Activated CD8-positive, alpha-beta memory T cell treated with anti-CD3 and anti-CD28 coated beads, Interleukin-2, amount 10 ng/mL, durations not matched to agents 7 days and 5 days (primary cell): ENCODE measurements at regions not wholly inside any gene's neighbourhood (a gene's known extent, or its start where the extent isn't known, plus 50 kb on each side); places are given as distances from the start of the nearest gene placed in this dataset.
"Not testable (repeated sequence)": the region's sequence is repeated elsewhere in the genome, so short reads cannot be mapped to it uniquely, and the experiment has no call there.

Experiments used
- ATAC-seq: fragments of 150-1000 bp; cut with Tn5 transposase; one replicate; pipeline ENCODE4 v1.10.0; 2021; ENCODE audit warnings: moderate library complexity
- CTCF ChIA-PET: fragments of 350-600 bp; sonication (Branson Sonifier 250); formaldehyde crosslinking; loops from one replicate; lab custom pipeline; 2021; ENCODE audit warnings: antibody characterized with exemption; lab: Charles Lee
- DNase-seq: peaks from one replicate; pipeline ENCODE4 v3.0.0-alpha.2; 2020
- H3K27ac Mint-ChIP-seq: one replicate; pipeline ENCODE4 v1.8.0; 2021; ENCODE audit warnings: mild to moderate bottlenecking, mixed read lengths
- H3K27me3 Mint-ChIP-seq: one replicate; pipeline ENCODE4 v1.8.0; 2021; ENCODE audit warnings: mixed read lengths
- H3K36me3 Mint-ChIP-seq: one replicate; pipeline ENCODE4 v1.8.0; 2021; ENCODE audit warnings: mild to moderate bottlenecking, mixed read lengths
- H3K4me1 Mint-ChIP-seq: one replicate; pipeline ENCODE4 v1.8.0; 2021; ENCODE audit warnings: mixed read lengths
- H3K4me3 Mint-ChIP-seq: one replicate; pipeline ENCODE4 v1.8.0; 2021; ENCODE audit warnings: mild to moderate bottlenecking, moderate library complexity, mixed read lengths
- H3K9me3 Mint-ChIP-seq: one replicate; pipeline ENCODE4 v1.8.0; 2022; ENCODE audit warnings: low read depth, mixed read lengths

DNA sequence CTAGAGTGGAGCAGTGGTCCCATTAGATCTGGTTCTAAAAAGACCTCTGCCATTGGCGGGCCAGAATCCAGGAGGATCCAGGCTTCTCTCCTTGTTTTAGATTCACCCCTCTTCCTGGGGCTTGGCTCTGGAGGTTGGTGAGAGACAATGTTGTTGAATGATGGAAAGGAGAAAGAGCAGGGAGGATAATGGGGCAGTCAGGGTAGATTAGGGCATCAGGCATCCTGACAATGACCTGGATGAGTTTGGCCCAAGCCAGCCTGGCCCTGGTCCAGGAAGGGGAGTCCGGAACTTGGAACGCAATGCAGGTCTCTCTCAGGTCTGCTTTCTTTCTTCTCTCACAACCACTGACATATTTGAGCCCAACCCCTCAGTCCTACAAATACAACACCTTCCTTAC is 260.1 kb upstream of the RASGRP1 start:
- H3K4me3 Mint-ChIP-seq: no peak overlapping the region
- no peak for ATAC-seq
- H3K27me3 Mint-ChIP-seq: peaks cover 19% of the 10 kb centered on the region
- DNase-seq: no peak
- no peaks in the 10 kb centered on the region for H3K36me3 Mint-ChIP-seq
- H3K4me1 Mint-ChIP-seq: no peaks in the 10 kb centered on the region
- CTCF ChIA-PET: no interaction called here
- H3K27ac Mint-ChIP-seq: no peak overlapping the region
- H3K9me3 Mint-ChIP-seq: no peaks in the 10 kb centered on the region

GRCh38 chr15:38826880-38827279 is 262.3 kb upstream of the RASGRP1 start:
- CTCF ChIA-PET: no interaction called here
- peaks cover 19% of the 10 kb centered on the region for H3K27me3 Mint-ChIP-seq
- H3K27ac Mint-ChIP-seq: no peak overlapping the region
- H3K4me1 Mint-ChIP-seq: peaks cover 3% of the 10 kb centered on the region
- no peaks in the 10 kb centered on the region for H3K36me3 Mint-ChIP-seq
- peaks cover 3% of the 10 kb centered on the region for H3K9me3 Mint-ChIP-seq
- ATAC-seq (no peak), DNase-seq (no peak)
- H3K4me3 Mint-ChIP-seq: no peak overlapping the region

- no peak for ATAC-seq
- Mint-ChIP-seq H3K9me3 (peaks cover 6% of the 10 kb centered on the region), H3K4me3 (no peak overlapping the region), H3K4me1 (peaks cover 6% of the 10 kb centered on the region), H3K27me3 (peaks cover 19% of the 10 kb centered on the region), H3K27ac (no peak overlapping the region), H3K36me3 (peaks cover 2% of the 10 kb centered on the region)
- CTCF ChIA-PET: no interaction called here
- DNase-seq: no peak
Observed at GRCh38 chr15:38828031-38828532, 263.5 kb upstream of the RASGRP1 start.

DNA sequence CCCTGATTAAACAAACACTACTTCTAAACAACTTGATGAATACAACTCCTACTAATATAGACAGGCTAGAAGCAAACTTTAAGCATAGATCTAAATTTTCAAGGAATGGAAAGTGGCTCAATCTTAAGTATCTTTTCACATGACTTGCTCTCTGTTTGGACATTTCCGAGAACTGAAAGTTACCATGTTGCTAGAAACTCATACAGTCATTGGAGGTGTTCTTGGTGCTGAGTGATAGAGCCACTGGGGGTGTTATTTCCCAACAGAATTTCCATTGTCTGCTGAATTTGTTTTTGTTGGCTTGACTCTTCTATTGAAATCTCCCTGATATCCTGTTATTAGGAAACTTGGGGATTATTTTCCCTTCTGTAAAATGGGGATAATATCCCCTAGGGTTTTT is 264.5 kb upstream of the RASGRP1 start:
- Mint-ChIP-seq H3K4me3 (no peak overlapping the region), H3K4me1 (peaks cover 6% of the 10 kb centered on the region), H3K27me3 (peaks cover 19% of the 10 kb centered on the region), H3K9me3 (peaks cover 6% of the 10 kb centered on the region), H3K36me3 (peaks cover 2% of the 10 kb centered on the region), H3K27ac (no peak overlapping the region)
- DNase-seq: no peak
- ATAC-seq: no peak
- CTCF ChIA-PET: no interaction called here

DNA sequence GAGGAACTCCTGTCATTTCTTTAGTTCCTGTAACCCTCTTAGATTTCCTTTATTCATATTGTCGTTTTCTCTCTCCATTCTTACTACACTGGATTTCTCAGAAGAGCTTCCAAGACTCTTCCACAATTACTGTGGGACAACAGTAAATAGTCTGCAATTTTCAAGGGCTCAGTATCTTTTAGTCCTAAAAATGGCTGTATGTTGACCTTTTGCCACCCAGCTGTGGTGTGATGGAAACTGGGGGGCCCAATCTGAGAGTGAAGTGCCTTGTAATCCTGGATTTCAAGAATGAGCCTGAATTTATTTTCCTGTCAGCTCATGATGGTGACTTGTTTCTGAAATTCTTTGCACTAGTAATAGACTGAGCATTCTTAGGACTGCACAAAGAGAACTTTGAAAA is 277.6 kb upstream of the RASGRP1 start:
- no peaks in the 10 kb centered on the region for H3K9me3 Mint-ChIP-seq
- peaks cover 18% of the 10 kb centered on the region for H3K27me3 Mint-ChIP-seq
- CTCF ChIA-PET: interaction anchor here (0.8 to 1.4 kb wide), 2 partner anchors 11 to 26 kb away, joined by 3 read pairs; no protein-coding TSS in a partner anchor
- H3K36me3 Mint-ChIP-seq: no peaks in the 10 kb centered on the region
- no peak for DNase-seq
- no peak for ATAC-seq
- no peak overlapping the region for H3K27ac Mint-ChIP-seq
- H3K4me1 Mint-ChIP-seq: no peaks in the 10 kb centered on the region
- no peak overlapping the region for H3K4me3 Mint-ChIP-seq

DNA sequence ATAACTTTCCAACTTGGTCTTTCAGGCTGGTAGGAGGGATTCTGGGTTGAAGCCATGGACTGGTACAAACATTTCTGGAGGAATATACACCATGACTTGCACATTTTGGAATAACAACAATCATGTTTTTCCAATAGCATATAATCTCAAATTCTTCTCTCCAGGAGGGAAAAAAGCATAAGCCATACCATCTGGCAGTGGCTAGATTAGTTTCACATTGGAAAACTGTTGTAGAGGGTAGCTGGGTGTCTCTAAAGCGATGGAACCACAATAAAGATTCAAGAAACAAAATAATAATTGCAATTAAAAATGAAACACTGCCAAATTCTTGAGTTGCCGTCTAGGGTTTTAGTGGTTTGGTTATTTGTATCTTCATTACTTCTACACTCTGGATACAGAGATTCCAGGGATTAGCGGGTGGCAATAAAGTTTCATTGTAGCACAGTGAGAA is 278.5 kb upstream of the RASGRP1 start:
- Mint-ChIP-seq H3K4me3 (no peak overlapping the region), H3K4me1 (no peaks in the 10 kb centered on the region), H3K27me3 (peaks cover 14% of the 10 kb centered on the region), H3K9me3 (no peaks in the 10 kb centered on the region), H3K36me3 (no peaks in the 10 kb centered on the region), H3K27ac (no peak overlapping the region)
- CTCF ChIA-PET: no interaction called here
- ATAC-seq: no peak
- DNase-seq: no peak

DNA sequence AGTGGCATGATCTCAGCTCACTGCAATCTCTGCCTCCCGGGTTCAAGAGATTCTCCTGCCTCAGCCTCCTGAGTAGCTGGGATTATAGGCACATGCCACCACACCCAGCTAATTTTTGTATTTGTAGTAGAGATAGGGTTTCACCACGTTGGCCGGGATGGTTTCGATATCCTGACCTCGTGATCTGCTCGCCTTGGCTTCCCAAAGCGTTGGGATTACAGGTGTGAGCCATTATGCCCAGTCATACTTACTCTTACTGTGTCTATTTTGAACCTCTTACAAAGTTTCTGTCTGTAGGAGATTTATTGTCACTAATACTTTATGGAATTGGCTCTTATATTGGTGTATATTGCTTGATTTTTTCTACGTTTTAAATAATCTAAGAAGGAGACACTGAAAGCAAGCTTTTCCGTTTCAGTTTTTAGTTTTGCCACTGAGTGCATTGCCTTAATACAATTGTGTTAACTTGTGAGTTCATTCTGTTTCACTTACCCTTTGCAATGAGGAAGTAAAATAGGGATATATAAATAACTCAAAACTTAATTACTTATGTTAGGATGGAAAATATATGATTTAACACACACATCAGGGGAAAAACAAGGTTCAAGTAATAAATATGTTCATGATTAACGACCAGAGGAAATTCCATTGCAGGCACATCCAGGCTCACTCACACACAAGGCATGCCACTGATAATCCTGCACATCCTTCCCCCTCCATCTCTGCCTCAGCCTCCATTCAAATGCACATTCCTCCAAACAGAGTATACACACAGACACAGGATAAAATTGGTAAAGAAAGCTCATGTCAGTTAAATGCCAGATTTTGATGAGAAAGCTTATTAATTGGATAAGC is 279.3 kb upstream of the RASGRP1 start:
- Mint-ChIP-seq H3K9me3 (no peaks in the 10 kb centered on the region), H3K27ac (no peak overlapping the region), H3K27me3 (peaks cover 14% of the 10 kb centered on the region), H3K4me1 (no peaks in the 10 kb centered on the region), H3K36me3 (no peaks in the 10 kb centered on the region), H3K4me3 (no peak overlapping the region)
- CTCF ChIA-PET: no interaction called here
- no peak for DNase-seq
- ATAC-seq: no peak

- no peaks in the 10 kb centered on the region for H3K36me3 Mint-ChIP-seq
- CTCF ChIA-PET: no interaction called here
- DNase-seq (no peak), ATAC-seq (no peak)
- H3K27ac Mint-ChIP-seq: no peak overlapping the region
- peaks cover 16% of the 10 kb centered on the region for H3K27me3 Mint-ChIP-seq
- no peak overlapping the region for H3K4me3 Mint-ChIP-seq
- no peaks in the 10 kb centered on the region for H3K4me1 Mint-ChIP-seq
- no peaks in the 10 kb centered on the region for H3K9me3 Mint-ChIP-seq
Observed at GRCh38 chr15:38844736-38845135, 280.1 kb upstream of the RASGRP1 start.

DNA sequence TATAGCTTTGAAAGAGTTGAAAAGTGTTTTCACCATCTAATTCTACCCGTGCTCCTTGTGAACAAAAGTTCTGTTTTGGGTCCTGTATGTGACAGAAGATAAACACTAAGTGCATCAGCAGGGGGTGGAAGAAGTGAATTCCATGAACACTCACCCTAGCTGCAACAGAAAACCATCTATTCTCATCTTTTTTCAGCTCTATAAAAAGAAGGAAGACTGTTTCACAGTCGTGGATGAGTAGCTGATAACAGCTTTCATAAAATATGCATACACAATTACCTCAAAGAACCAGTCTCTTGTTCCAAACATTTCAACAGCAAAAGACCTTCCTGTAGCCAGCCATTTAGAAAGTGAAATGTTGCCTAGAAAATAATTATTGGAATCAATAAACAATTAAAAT is 281.7 kb upstream of the RASGRP1 start:
- CTCF ChIA-PET: interaction anchor here (0.8 kb wide), 1 partner anchor 17 kb away, joined by 3 read pairs; no protein-coding TSS in a partner anchor
- peaks cover 16% of the 10 kb centered on the region for H3K27me3 Mint-ChIP-seq
- no peaks in the 10 kb centered on the region for H3K4me1 Mint-ChIP-seq
- no peak overlapping the region for H3K27ac Mint-ChIP-seq
- ATAC-seq: no peak
- DNase-seq: no peak
- no peaks in the 10 kb centered on the region for H3K9me3 Mint-ChIP-seq
- H3K36me3 Mint-ChIP-seq: no peaks in the 10 kb centered on the region
- no peak overlapping the region for H3K4me3 Mint-ChIP-seq

DNA sequence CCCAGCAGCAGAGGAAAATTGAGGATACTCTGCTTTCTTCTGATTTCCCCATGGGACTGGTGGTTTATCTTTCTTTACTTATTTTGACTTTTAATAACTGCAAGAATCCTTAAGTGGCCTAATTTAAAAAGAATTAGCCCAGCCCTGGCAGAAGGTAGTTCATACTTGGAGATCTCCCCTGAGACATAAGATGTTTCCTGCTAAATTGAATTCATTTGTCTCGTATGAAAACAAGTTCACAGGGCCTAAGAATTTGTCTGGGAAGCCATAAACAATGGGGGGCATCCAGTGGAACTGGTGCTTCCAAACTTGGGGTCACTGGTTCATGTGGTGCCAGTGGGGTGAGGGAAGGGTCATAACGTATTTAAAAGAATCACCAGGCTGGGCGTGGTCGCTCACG is 283.1 kb upstream of the RASGRP1 start:
- no peak overlapping the region for H3K4me3 Mint-ChIP-seq
- H3K36me3 Mint-ChIP-seq: no peaks in the 10 kb centered on the region
- H3K9me3 Mint-ChIP-seq: no peaks in the 10 kb centered on the region
- ATAC-seq (no peak), DNase-seq (no peak)
- peaks cover 16% of the 10 kb centered on the region for H3K27me3 Mint-ChIP-seq
- CTCF ChIA-PET: no interaction called here
- H3K27ac Mint-ChIP-seq: no peak overlapping the region
- no peaks in the 10 kb centered on the region for H3K4me1 Mint-ChIP-seq

DNA sequence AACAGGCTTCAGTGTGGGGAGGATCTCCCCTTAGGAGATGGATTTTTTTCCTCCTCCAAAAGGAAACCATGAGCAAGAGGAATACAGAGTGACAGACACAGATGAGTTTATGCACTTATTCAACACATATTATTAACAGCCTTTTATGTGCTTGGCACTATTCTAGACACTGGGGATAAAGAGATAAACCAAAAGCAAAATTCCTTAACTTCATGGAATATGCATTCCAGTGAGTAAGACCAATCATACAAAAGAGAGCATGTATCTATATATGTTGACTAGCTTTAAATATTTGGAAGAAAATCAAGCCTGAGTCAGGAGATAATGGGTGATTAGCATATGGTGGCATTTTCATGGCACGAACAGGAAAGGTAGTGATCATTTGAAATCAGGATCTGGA is 284.4 kb upstream of the RASGRP1 start:
- no peak for DNase-seq
- H3K27me3 Mint-ChIP-seq: peaks cover 14% of the 10 kb centered on the region
- H3K4me3 Mint-ChIP-seq: no peak overlapping the region
- no peaks in the 10 kb centered on the region for H3K36me3 Mint-ChIP-seq
- H3K9me3 Mint-ChIP-seq: no peaks in the 10 kb centered on the region
- H3K27ac Mint-ChIP-seq: no peak overlapping the region
- CTCF ChIA-PET: no interaction called here
- H3K4me1 Mint-ChIP-seq: no peaks in the 10 kb centered on the region
- no peak for ATAC-seq

- H3K9me3 Mint-ChIP-seq, H3K27ac Mint-ChIP-seq, H3K4me1 Mint-ChIP-seq, CTCF ChIA-PET, ATAC-seq, H3K4me3 Mint-ChIP-seq, DNase-seq, H3K36me3 Mint-ChIP-seq: not testable (repeated sequence)
- peaks cover 26% of the 10 kb centered on the region for H3K27me3 Mint-ChIP-seq
Observed at GRCh38 chr15:38852188-38852587, 287.6 kb upstream of the RASGRP1 start.

GRCh38 chr15:38853608-38854007 is 289.0 kb upstream of the RASGRP1 start:
- Mint-ChIP-seq H3K27me3 (peaks cover 26% of the 10 kb centered on the region), H3K4me3 (no peak overlapping the region), H3K36me3 (no peaks in the 10 kb centered on the region), H3K9me3 (no peaks in the 10 kb centered on the region), H3K27ac (no peak overlapping the region), H3K4me1 (no peaks in the 10 kb centered on the region)
- DNase-seq (no peak), ATAC-seq (no peak)
- CTCF ChIA-PET: interaction anchor here (1.2 kb wide), 2 partner anchors 12 to 412 kb away, joined by 3 read pairs; no protein-coding TSS in a partner anchor

DNA sequence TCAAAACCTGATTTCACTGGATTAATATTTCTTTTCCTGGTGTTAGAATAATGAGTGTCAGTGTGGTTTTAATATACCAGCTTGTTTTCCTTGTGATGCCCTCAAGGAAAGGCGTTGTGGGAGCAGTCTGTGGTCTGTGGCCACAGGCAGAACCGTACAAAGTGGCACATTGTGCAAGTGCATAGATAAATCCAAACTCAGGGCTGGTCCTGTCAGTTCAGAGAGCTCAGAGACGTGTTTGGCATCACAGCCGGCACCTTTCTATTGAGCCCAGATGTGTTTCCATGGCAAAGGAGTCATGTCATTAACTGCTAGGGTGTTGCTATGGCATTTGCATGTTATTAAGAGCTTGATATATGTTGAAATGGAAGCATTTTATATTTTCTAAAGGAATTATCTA is 289.9 kb upstream of the RASGRP1 start:
- Mint-ChIP-seq H3K27ac (no peak overlapping the region), H3K27me3 (peaks cover 23% of the 10 kb centered on the region), H3K36me3 (no peaks in the 10 kb centered on the region), H3K9me3 (no peaks in the 10 kb centered on the region), H3K4me1 (no peaks in the 10 kb centered on the region), H3K4me3 (no peak overlapping the region)
- CTCF ChIA-PET: interaction anchor here (1.2 kb wide), 1 partner anchor 413 kb away, joined by 3 read pairs; no protein-coding TSS in a partner anchor
- ATAC-seq (no peak), DNase-seq (no peak)
